Muscle of leg (tissue), 3 donors: ENCODE measurements at regions not wholly inside any gene's neighbourhood (a gene's known extent, or its start where the extent isn't known, plus 50 kb on each side); places are given as distances from the start of the nearest gene placed in this dataset.

ENCODE experiments used
- DNase-seq: peaks from one replicate; pipeline ENCODE4 v3.0.0; 2013
- H3K27ac ChIP-seq: one replicate; pipeline ENCODE4 v1.5.1; 2013; ENCODE audit warnings: mild to moderate bottlenecking, low read length, control low read depth
- H3K27me3 ChIP-seq: one replicate; pipeline ENCODE4 v1.6.1; 2013; ENCODE audit warnings: low read length; ENCODE audit not compliant: control insufficient read depth, insufficient read depth
- H3K36me3 ChIP-seq: one replicate; pipeline ENCODE4 v1.6.1; 2013; ENCODE audit warnings: low read length; ENCODE audit not compliant: control insufficient read depth, insufficient read depth
- H3K4me1 ChIP-seq: one replicate; pipeline ENCODE4 v1.6.1; 2013; ENCODE audit warnings: low read length; ENCODE audit not compliant: control insufficient read depth, insufficient read depth
- H3K4me3 ChIP-seq: one replicate; pipeline ENCODE4 v1.5.1; 2013; ENCODE audit warnings: low read length, control low read depth
- H3K9me3 ChIP-seq: replicated peaks from 2 replicates; pipeline ENCODE4 v1.6.1; 2013; ENCODE audit warnings: low read depth, low read length; ENCODE audit not compliant: control insufficient read depth
- WGBS: methylation state at CpG from one replicate; pipeline ENCODE4 v1.1.5; 2013; ENCODE audit warnings: missing lambda C conversion rate; ENCODE audit not compliant: insufficient coverage; 5-methylcytosine and 5-hydroxymethylcytosine counted together

- H3K4me3 ChIP-seq = no peak overlapping the region
- H3K27ac ChIP-seq = no peak overlapping the region
- no peaks in the 10 kb centered on the region for H3K9me3 ChIP-seq
- 0% methylated on average over 1 of the region's 4 CpGs for WGBS
- no peaks in the 10 kb centered on the region for H3K27me3 ChIP-seq
- H3K36me3 ChIP-seq = no peaks in the 10 kb centered on the region
- no peak for DNase-seq
- H3K4me1 ChIP-seq = no peaks in the 10 kb centered on the region
Observed at GRCh38 chr17:14499976-14500375, 199.1 kb downstream of the HS3ST3B1 start.

DNA sequence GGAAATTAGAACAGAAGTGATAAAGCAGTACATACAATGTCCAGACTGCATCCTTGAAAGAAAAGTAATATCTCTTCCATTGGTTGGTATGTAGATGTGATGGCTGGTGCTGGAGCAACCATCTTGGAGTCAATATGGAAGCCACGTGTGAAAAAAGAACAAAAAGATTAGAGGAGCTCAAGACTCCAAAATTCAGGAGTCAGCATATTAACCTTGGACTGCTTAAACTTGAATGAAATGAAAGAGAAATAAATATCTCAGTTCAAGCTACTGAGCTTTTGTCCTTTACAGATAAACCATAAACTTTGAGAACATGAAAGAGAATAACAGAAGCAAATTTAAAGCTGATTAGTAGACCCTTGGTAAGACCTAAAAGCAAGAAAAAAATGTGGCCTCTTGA, 197.9 kb downstream of the HS3ST3B1 start:
- Histone ChIP-seq H3K36me3 (no peaks in the 10 kb centered on the region), H3K4me1 (no peaks in the 10 kb centered on the region), H3K4me3 (no peak overlapping the region), H3K27me3 (no peaks in the 10 kb centered on the region), H3K9me3 (no peaks in the 10 kb centered on the region), H3K27ac (no peak overlapping the region)
- no CpG with 5 or more reads among the region's 1 CpG for WGBS
- no peak for DNase-seq

DNA sequence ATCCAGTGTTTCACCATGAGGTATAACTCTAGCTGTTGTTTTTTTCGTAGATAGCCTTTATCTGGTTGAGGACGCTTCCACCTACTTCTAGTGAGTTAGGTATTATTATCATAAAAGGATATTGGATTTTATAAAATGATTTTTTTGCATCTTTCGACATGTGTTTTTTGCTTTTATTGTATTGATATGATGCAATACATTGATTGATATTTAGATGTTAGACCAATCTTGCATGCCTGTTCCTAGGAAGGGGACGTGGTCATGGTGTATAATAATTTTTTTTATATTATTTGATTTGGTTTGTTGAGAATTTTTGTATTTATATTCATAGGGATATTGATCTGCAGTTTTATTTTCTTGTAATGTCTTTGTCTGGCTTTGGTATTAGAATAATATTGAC, 193.3 kb downstream of the HS3ST3B1 start:
- Histone ChIP-seq H3K4me3 (no peak overlapping the region), H3K9me3 (no peaks in the 10 kb centered on the region)
- WGBS = 100% methylated on average over 1 of the region's 4 CpGs

DNA sequence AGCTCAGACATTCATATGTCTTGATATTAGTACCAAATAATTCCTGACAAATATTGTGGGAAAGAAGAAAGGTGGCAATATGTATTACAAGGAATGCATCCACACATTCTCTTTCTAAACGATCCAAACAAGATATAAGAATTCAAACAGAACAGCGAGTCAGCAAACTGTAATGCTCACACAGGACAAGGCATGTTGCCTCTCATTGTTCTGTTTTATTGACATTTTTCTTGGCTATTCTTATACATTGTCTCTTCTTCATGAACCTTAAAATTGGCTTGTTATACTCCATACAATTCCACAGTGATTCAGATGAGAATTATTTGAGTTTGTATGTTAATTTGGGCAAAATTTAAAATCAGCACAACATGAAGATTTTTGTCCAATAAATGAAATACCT, 189.1 kb downstream of the HS3ST3B1 start:
- no peaks in the 10 kb centered on the region for H3K27me3 ChIP-seq
- H3K9me3 ChIP-seq = no peaks in the 10 kb centered on the region
- no CpG with 5 or more reads among the region's 2 CpGs for WGBS
- H3K4me1 ChIP-seq = no peaks in the 10 kb centered on the region
- no peak overlapping the region for H3K27ac ChIP-seq
- no peaks in the 10 kb centered on the region for H3K36me3 ChIP-seq
- no peak for DNase-seq
- H3K4me3 ChIP-seq = no peak overlapping the region

More for the DNA sequence above, 193.3 kb downstream of the HS3ST3B1 start:
- no peak overlapping the region for H3K27ac ChIP-seq
- H3K4me1 ChIP-seq = no peaks in the 10 kb centered on the region
- no peaks in the 10 kb centered on the region for H3K27me3 ChIP-seq
- no peaks in the 10 kb centered on the region for H3K36me3 ChIP-seq
- DNase-seq = no peak

GRCh38 chr17:14488958-14489550, 188.2 kb downstream of the HS3ST3B1 start:
- no peaks in the 10 kb centered on the region for H3K27me3 ChIP-seq
- H3K4me1 ChIP-seq = no peaks in the 10 kb centered on the region
- H3K4me3 ChIP-seq = no peak overlapping the region
- WGBS = no CpG with 5 or more reads among the region's 2 CpGs
- H3K27ac ChIP-seq = no peak overlapping the region
- no peaks in the 10 kb centered on the region for H3K36me3 ChIP-seq
- DNase-seq = no peak
- no peaks in the 10 kb centered on the region for H3K9me3 ChIP-seq

GRCh38 chr17:14487068-14487467, 186.2 kb downstream of the HS3ST3B1 start:
- no peaks in the 10 kb centered on the region for H3K27me3 ChIP-seq
- H3K27ac ChIP-seq = no peak overlapping the region
- H3K9me3 ChIP-seq = no peaks in the 10 kb centered on the region
- H3K36me3 ChIP-seq = no peaks in the 10 kb centered on the region
- no peak for DNase-seq
- WGBS = 78% methylated on average over 6 of the region's 8 CpGs
- H3K4me1 ChIP-seq = no peaks in the 10 kb centered on the region
- no peak overlapping the region for H3K4me3 ChIP-seq

GRCh38 chr17:14482715-14483114, 181.8 kb downstream of the HS3ST3B1 start:
- Histone ChIP-seq H3K27ac (no peak overlapping the region), H3K4me1 (no peaks in the 10 kb centered on the region), H3K4me3 (no peak overlapping the region), H3K36me3 (no peaks in the 10 kb centered on the region), H3K27me3 (no peaks in the 10 kb centered on the region), H3K9me3 (no peaks in the 10 kb centered on the region)
- no peak for DNase-seq
- no CpG with 5 or more reads among the region's 1 CpG for WGBS

GRCh38 chr17:14481664-14482063, 180.8 kb downstream of the HS3ST3B1 start:
- no peak for DNase-seq
- Histone ChIP-seq H3K36me3 (no peaks in the 10 kb centered on the region), H3K4me3 (no peak overlapping the region), H3K4me1 (no peaks in the 10 kb centered on the region), H3K27ac (no peak overlapping the region), H3K9me3 (no peaks in the 10 kb centered on the region), H3K27me3 (no peaks in the 10 kb centered on the region)
- WGBS = no CpG with 5 or more reads among the region's 1 CpG

DNA sequence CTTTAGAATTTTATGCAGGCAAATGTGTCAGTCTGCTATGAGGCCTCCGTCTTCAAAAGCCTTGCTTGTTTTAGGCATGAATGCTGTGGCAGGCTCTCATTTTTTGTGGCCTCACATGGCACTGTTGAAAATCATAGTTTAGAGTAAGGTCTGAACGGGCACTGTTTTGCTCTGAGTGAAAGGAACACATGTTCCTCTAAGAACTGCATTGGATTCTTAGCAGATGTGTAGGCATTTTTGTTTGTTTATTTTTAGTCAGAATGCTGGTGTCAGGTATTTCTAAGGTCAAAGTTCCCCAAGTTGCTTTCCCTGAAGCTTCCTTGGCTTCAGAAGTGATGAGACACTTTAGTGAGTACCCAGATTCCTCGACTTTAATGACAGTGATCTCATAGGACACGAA, 173.7 kb downstream of the HS3ST3B1 start:
- H3K27ac ChIP-seq = no peak overlapping the region
- H3K4me1 ChIP-seq = no peaks in the 10 kb centered on the region
- WGBS = 100% methylated on average over 2 of the region's 4 CpGs
- H3K27me3 ChIP-seq = no peaks in the 10 kb centered on the region
- H3K36me3 ChIP-seq = no peaks in the 10 kb centered on the region
- H3K4me3 ChIP-seq = no peak overlapping the region
- DNase-seq = no peak
- H3K9me3 ChIP-seq = no peaks in the 10 kb centered on the region

DNA sequence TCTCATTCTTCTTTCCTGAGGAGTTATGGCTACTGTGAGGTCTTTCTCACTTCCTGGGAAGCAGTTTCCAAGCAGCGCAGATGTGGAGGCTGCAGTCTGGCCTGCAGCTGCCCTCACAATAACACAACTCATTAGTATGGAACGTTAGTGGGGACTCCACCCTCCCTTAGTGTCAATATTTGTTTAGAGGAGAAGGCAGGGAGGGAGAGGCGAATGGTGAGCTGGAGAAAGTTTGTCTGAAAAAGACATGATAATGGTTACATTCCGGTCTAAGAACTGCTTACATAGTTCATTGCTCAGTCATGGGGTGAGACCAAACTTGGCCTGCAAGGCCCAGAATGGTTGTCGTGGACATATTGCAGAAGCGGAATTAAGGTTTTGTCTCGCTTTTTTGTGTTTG, 170.2 kb downstream of the HS3ST3B1 start:
- H3K27me3 ChIP-seq = no peaks in the 10 kb centered on the region
- DNase-seq = peak; percentile 61
- no peaks in the 10 kb centered on the region for H3K36me3 ChIP-seq
- H3K27ac ChIP-seq = no peak overlapping the region
- no peaks in the 10 kb centered on the region for H3K4me1 ChIP-seq
- H3K4me3 ChIP-seq = no peak overlapping the region
- WGBS = 46% methylated on average over 2 of the region's 7 CpGs
- H3K9me3 ChIP-seq = no peaks in the 10 kb centered on the region

GRCh38 chr17:14470417-14470816, 169.5 kb downstream of the HS3ST3B1 start:
- Histone ChIP-seq H3K27ac (no peak overlapping the region), H3K4me1 (no peaks in the 10 kb centered on the region), H3K9me3 (no peaks in the 10 kb centered on the region), H3K36me3 (no peaks in the 10 kb centered on the region), H3K4me3 (no peak overlapping the region), H3K27me3 (no peaks in the 10 kb centered on the region)
- 67% methylated on average over 1 of the region's 4 CpGs for WGBS
- DNase-seq = no peak
